ENCODE measurements at regions not wholly inside any gene's neighbourhood (a gene's known extent, or its start where the extent isn't known, plus 50 kb on each side); places are given as distances from the start of the nearest gene placed in this dataset.

DNA sequence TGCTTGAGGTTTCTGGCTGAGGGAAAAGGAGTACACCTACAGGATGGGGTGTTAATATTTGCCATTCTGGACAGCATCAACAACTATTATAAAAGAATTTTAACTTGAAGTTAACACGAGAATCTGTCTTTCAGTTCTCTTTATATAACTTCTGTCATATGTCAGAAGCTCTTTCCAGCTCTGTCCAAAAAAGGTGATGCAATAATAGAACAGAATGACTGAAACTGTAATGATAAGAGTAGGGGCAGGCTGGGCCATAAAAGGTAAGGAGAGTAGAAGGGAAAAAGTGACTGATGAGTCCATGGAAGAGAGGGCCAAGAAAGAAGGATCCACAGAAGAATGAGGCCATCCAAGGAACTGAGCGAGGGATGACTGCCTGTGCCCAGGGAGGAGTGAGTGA, 966.7 kb upstream of the FBXO33 start:
- Histone ChIP-seq H3K79me2 (ENCODE audit: insufficient read depth, low read length) (no peaks in the 10 kb centered on the region), H3K9me3 (ENCODE audit: insufficient read depth, low read length) (no peaks in the 10 kb centered on the region), H3K27ac (ENCODE audit: low read depth, low read length) (no peak overlapping the region), H3K9ac (ENCODE audit: low read length) (no peak overlapping the region), H2AFZ (ENCODE audit: low read depth, low read length, severe bottlenecking) (peak overlapping the region; percentile 69), H3K4me2 (ENCODE audit: low read depth, low read length, poor library complexity, severe bottlenecking) (no peak overlapping the region), H3K4me3 (ENCODE audit: insufficient read depth, low read length, poor library complexity, severe bottlenecking) (no peak overlapping the region), H3F3A (ENCODE audit: insufficient read depth) (no peaks in the 10 kb centered on the region), H4K20me1 (ENCODE audit: low read depth, low read length) (no peaks in the 10 kb centered on the region), H3K9me2 (replicated peaks; ENCODE audit: insufficient read depth, low read length) (no peaks in the 10 kb centered on the region), H3K36me3 (ENCODE audit: low read length) (no peaks in the 10 kb centered on the region), H3K27me3 (ENCODE audit: low read length) (no peaks in the 10 kb centered on the region)
- TF ChIP-seq, protein P1, sequence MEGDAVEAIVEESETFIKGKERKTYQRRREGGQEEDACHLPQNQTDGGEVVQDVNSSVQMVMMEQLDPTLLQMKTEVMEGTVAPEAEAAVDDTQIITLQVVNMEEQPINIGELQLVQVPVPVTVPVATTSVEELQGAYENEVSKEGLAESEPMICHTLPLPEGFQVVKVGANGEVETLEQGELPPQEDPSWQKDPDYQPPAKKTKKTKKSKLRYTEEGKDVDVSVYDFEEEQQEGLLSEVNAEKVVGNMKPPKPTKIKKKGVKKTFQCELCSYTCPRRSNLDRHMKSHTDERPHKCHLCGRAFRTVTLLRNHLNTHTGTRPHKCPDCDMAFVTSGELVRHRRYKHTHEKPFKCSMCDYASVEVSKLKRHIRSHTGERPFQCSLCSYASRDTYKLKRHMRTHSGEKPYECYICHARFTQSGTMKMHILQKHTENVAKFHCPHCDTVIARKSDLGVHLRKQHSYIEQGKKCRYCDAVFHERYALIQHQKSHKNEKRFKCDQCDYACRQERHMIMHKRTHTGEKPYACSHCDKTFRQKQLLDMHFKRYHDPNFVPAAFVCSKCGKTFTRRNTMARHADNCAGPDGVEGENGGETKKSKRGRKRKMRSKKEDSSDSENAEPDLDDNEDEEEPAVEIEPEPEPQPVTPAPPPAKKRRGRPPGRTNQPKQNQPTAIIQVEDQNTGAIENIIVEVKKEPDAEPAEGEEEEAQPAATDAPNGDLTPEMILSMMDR (IDR thresholded peaks at IDR 0.05; ENCODE audit: insufficient read depth, low read length, poor library complexity, severe bottlenecking) = no peak
- no peak for TF ChIP-seq EZH2phosphoT487 (conservative IDR thresholded peaks at IDR 0.05; ENCODE audit: low read length)

DNA sequence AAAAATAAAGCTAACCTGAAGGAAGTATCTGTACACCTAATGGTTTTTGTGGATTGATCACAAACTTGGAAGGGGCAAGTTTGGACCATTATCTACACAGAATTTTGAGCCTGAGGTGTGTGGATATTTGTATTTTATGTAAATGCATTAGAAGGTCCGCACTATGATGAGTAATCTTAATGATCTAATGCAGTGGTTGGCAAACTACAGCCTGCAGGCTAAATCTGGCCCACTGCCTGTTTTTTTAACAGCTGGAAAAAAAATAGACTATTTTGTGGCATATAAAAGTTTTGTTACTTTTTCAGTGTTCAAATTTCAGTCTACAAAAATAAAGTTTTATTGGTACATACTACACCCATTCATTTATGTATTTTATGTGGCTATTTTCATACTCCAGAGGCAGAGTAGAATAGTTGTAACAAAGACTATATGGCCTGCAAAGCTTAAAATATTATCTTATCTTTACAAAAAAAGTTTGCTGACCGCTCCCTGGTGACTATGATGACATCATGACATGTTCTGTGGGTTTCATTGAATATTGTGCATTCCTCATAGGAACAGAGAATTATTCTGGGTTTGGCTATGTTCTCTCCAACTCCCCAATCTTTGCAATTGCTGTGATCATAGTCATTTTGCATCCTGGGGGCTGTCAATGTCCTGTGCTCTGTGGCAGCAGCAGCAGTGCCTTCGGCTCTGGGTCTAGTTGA, 962.6 kb upstream of the FBXO33 start:
- H2AFZ ChIP-seq (ENCODE audit: low read depth, low read length, severe bottlenecking) = peak overlapping the region; percentile 82
- H3K27me3 ChIP-seq (ENCODE audit: low read length) = no peaks in the 10 kb centered on the region
- no peaks in the 10 kb centered on the region for H3K9me2 ChIP-seq (replicated peaks; ENCODE audit: insufficient read depth, low read length)
- no peak overlapping the region for H3K4me3 ChIP-seq (ENCODE audit: insufficient read depth, low read length, poor library complexity, severe bottlenecking)
- H4K20me1 ChIP-seq (ENCODE audit: low read depth, low read length) = no peaks in the 10 kb centered on the region
- TF ChIP-seq, protein P1 (IDR thresholded peaks at IDR 0.05; ENCODE audit: insufficient read depth, low read length, poor library complexity, severe bottlenecking) = no peak
- TF ChIP-seq EZH2phosphoT487 (conservative IDR thresholded peaks at IDR 0.05; ENCODE audit: low read length) = no peak
- H3K9me3 ChIP-seq (ENCODE audit: insufficient read depth, low read length) = no peaks in the 10 kb centered on the region
- no peak overlapping the region for H3K9ac ChIP-seq (ENCODE audit: low read length)
- peak overlapping the region; percentile 9 for H3K4me2 ChIP-seq (ENCODE audit: low read depth, low read length, poor library complexity, severe bottlenecking)
- no peaks in the 10 kb centered on the region for H3K36me3 ChIP-seq (ENCODE audit: low read length)
- no peak overlapping the region for H3K27ac ChIP-seq (ENCODE audit: low read depth, low read length)
- H3F3A ChIP-seq (ENCODE audit: insufficient read depth) = no peaks in the 10 kb centered on the region
- H3K79me2 ChIP-seq (ENCODE audit: insufficient read depth, low read length) = no peaks in the 10 kb centered on the region

DNA sequence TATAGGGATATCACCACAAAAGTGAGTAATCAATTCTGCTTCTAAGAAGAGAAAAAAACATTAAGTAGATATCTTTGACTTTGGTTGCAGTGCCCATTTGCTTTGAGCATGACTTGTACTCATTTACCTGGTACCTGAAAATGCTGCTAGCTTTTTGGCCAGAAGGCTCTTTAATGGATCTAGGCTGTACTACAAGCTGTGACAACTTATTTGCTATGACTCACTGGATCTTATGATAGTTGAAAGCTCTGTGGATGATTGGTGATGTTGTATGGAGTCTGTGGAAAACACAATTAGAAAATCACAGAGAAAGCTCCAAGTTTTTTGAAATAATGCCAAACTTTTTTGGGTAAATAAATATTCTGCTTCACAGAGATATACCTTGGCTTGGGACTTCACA, 960.9 kb upstream of the FBXO33 start:
- Histone ChIP-seq H3K4me2 (ENCODE audit: low read depth, low read length, poor library complexity, severe bottlenecking) (no peak overlapping the region), H3K36me3 (ENCODE audit: low read length) (no peaks in the 10 kb centered on the region), H3K9ac (ENCODE audit: low read length) (no peak overlapping the region), H3K9me3 (ENCODE audit: insufficient read depth, low read length) (no peaks in the 10 kb centered on the region), H3F3A (ENCODE audit: insufficient read depth) (no peaks in the 10 kb centered on the region), H3K27ac (ENCODE audit: low read depth, low read length) (no peak overlapping the region), H4K20me1 (ENCODE audit: low read depth, low read length) (no peaks in the 10 kb centered on the region), H2AFZ (ENCODE audit: low read depth, low read length, severe bottlenecking) (no peak overlapping the region), H3K4me3 (ENCODE audit: insufficient read depth, low read length, poor library complexity, severe bottlenecking) (no peak overlapping the region), H3K9me2 (replicated peaks; ENCODE audit: insufficient read depth, low read length) (no peaks in the 10 kb centered on the region), H3K79me2 (ENCODE audit: insufficient read depth, low read length) (no peaks in the 10 kb centered on the region), H3K27me3 (ENCODE audit: low read length) (no peaks in the 10 kb centered on the region)
- no peak for TF ChIP-seq EZH2phosphoT487 (conservative IDR thresholded peaks at IDR 0.05; ENCODE audit: low read length)
- TF ChIP-seq, protein P1 (IDR thresholded peaks at IDR 0.05; ENCODE audit: insufficient read depth, low read length, poor library complexity, severe bottlenecking) = no peak
